ENCODE measurements at regions not wholly inside any gene's neighbourhood (a gene's known extent, or its start where the extent isn't known, plus 50 kb on each side); places are given as distances from the start of the nearest gene placed in this dataset.
A peak's percentile ranks its signal among the peaks of the same experiment; 100 is the strongest.

DNA sequence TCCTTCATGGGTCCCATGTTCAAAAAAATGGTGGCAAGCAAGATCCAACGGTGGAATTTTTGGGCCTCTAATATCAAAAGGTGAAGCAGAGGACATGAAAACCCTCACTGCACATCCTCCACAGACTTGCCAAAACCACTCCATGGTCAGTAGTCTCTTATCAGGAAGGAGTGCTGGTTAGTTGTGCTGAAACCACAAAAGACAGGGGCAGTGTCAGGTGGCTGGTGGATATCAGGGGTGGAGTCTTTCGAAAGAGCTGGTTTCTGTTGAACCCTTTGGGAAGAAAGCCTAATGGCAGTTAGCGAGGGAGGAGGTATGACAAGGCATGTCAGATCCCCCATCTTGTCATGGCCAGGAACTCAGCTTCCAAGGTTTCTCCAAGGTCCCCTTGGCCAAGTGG lies 395.9 kb upstream of the CAMK1G start:
- no peak overlapping the region for H3K27ac ChIP-seq (ENCODE audit: low read depth, low read length)
- H2BK5ac ChIP-seq (ENCODE audit: low read depth, low read length, poor library complexity), result no peak overlapping the region
- H3K9me3 ChIP-seq (ENCODE audit: insufficient read depth, low read depth, low read length), result peaks cover 7% of the 10 kb centered on the region
- no peaks in the 10 kb centered on the region for H3K27me3 ChIP-seq (ENCODE audit: insufficient read depth, low read length)
- H4K91ac ChIP-seq (ENCODE audit: low read depth, low read length), result no peak overlapping the region
- no peak overlapping the region for H4K8ac ChIP-seq (ENCODE audit: low read depth, low read length)
- H3K4ac ChIP-seq (ENCODE audit: low read depth, low read length), result no peak overlapping the region
- peaks cover 0 to 2% of the 10 kb centered on the region in 2 experiments for H3K4me1 ChIP-seq (ENCODE audit: control insufficient read depth in 1 of 2, insufficient read depth in 2 of 2, low read length in 2 of 2)
- H3K18ac ChIP-seq (ENCODE audit: low read length), result no peak overlapping the region
- H3K79me1 ChIP-seq (ENCODE audit: low read length), result no peaks in the 10 kb centered on the region
- H3K36me3 ChIP-seq (ENCODE audit: control insufficient read depth in 1 of 2, insufficient read depth in 2 of 2, low read length in 2 of 2), result peaks cover 0 to 2% of the 10 kb centered on the region in 2 experiments
- H3K4me2 ChIP-seq (ENCODE audit: low read length), result no peak overlapping the region
- H2BK12ac ChIP-seq (ENCODE audit: low read length), result no peak overlapping the region
- H3K14ac ChIP-seq (ENCODE audit: low read length), result no peak overlapping the region
- H3K23ac ChIP-seq (ENCODE audit: low read length), result no peak overlapping the region
- no peak overlapping the region for H2AK5ac ChIP-seq (ENCODE audit: low read length)
- H3K79me2 ChIP-seq (ENCODE audit: control insufficient read depth, insufficient read depth, low read length, poor library complexity), result no peaks in the 10 kb centered on the region
- no peak overlapping the region for H2BK120ac ChIP-seq (ENCODE audit: insufficient read depth, low read length, poor library complexity)
- no peak for DNase-seq
- no CpG with 5 or more reads among the region's 3 CpGs for WGBS (ENCODE audit: extremely low coverage, insufficient coverage, insufficient read length)
- no peak overlapping the region for H3K9ac ChIP-seq (ENCODE audit: low read length)
- no peak overlapping the region for H3K4me3 ChIP-seq (ENCODE audit: low read depth, low read length)
- no peak overlapping the region for H2AFZ ChIP-seq (ENCODE audit: insufficient read depth, low read length, poor library complexity)
- H4K12ac ChIP-seq (ENCODE audit: low read depth, low read length), result no peak overlapping the region

DNA sequence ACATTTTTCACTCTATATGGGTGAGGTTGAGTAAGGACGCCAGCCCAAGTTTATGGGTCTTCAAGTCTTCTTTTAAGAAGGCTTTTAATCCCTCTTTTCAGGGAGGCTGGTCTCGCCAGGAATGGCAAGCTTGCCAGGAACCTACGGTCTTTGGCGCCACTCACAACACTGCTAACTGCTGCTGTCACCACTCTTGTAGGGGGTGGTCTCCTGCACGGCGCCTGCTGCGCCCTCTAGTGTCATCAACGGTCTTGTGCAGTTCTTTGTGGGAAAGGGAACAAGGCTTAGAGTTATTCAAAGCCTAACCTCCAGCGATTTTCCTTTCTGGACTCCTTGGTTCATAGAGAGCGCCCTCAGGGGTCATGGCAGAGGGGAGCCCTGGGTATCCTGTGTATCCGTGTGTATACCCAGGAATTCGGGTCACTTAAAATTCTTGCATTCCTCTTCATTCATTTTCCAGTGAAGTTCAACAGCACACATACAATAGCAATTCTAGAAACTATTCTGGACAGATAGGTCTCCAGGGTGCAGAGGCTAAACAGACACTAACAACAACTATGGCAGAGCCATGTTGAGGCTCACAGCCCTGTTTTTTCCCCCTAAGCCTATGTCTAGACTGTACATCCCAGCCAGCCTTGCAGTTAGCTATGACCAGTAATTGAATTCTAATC lies 392.8 kb upstream of the CAMK1G start:
- Histone ChIP-seq H3K36me3 (ENCODE audit: control insufficient read depth in 1 of 2, insufficient read depth in 2 of 2, low read length in 2 of 2) (no peaks in the 10 kb centered on the region), H3K4me3 (ENCODE audit: low read depth, low read length) (no peak overlapping the region), H3K23ac (ENCODE audit: low read length) (no peak overlapping the region), H2BK5ac (ENCODE audit: low read depth, low read length, poor library complexity) (no peak overlapping the region), H2BK120ac (ENCODE audit: insufficient read depth, low read length, poor library complexity) (no peak overlapping the region), H3K4me2 (ENCODE audit: low read length) (no peak overlapping the region), H3K79me2 (ENCODE audit: control insufficient read depth, insufficient read depth, low read length, poor library complexity) (no peaks in the 10 kb centered on the region), H3K4me1 (ENCODE audit: control insufficient read depth in 1 of 2, insufficient read depth in 2 of 2, low read length in 2 of 2) (peaks cover 0 to 2% of the 10 kb centered on the region in 2 experiments), H3K9me3 (ENCODE audit: insufficient read depth, low read depth, low read length) (peaks cover 4% of the 10 kb centered on the region), H3K4ac (ENCODE audit: low read depth, low read length) (no peak overlapping the region), H3K27ac (ENCODE audit: low read depth, low read length) (peak overlapping the region; percentile 44), H3K79me1 (ENCODE audit: low read length) (no peaks in the 10 kb centered on the region), H4K12ac (ENCODE audit: low read depth, low read length) (no peak overlapping the region), H2BK12ac (ENCODE audit: low read length) (no peak overlapping the region), H3K14ac (ENCODE audit: low read length) (no peak overlapping the region), H4K91ac (ENCODE audit: low read depth, low read length) (no peak overlapping the region), H3K18ac (ENCODE audit: low read length) (no peak overlapping the region), H2AFZ (ENCODE audit: insufficient read depth, low read length, poor library complexity) (no peak overlapping the region), H4K8ac (ENCODE audit: low read depth, low read length) (no peak overlapping the region), H3K27me3 (ENCODE audit: insufficient read depth, low read length) (no peaks in the 10 kb centered on the region), H2AK5ac (ENCODE audit: low read length) (no peak overlapping the region), H3K9ac (ENCODE audit: low read length) (no peak overlapping the region)
- peak; percentile 50 to 72 for DNase-seq
- no CpG with 5 or more reads among the region's 12 CpGs for WGBS (ENCODE audit: extremely low coverage, insufficient coverage, insufficient read length)

DNA sequence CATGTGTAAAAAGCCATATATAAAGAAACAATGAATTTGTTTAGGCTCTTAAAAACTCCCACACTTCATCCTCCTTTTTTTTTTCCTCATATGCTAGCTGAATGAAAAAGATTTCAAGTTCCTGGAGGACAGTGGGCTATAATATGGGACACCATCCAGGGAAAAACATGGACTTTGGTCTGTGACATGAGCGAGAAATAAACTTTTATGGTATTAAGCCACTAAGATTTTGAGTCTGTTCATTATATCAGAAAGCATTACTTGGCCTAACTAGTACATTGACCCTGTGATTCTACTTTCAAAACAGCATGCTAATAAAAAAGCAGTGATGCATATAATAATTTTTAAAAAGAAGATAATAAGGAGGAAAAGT lies 392.3 kb upstream of the CAMK1G start:
- Histone ChIP-seq H2BK120ac (ENCODE audit: insufficient read depth, low read length, poor library complexity) (no peak overlapping the region), H3K23ac (ENCODE audit: low read length) (no peak overlapping the region), H3K79me1 (ENCODE audit: low read length) (no peaks in the 10 kb centered on the region), H3K9me3 (ENCODE audit: insufficient read depth, low read depth, low read length) (peaks cover 4% of the 10 kb centered on the region), H3K27ac (ENCODE audit: low read depth, low read length) (peak overlapping the region; percentile 44), H3K27me3 (ENCODE audit: insufficient read depth, low read length) (no peaks in the 10 kb centered on the region), H2AFZ (ENCODE audit: insufficient read depth, low read length, poor library complexity) (no peak overlapping the region), H3K14ac (ENCODE audit: low read length) (no peak overlapping the region), H3K18ac (ENCODE audit: low read length) (no peak overlapping the region), H4K8ac (ENCODE audit: low read depth, low read length) (no peak overlapping the region), H2BK5ac (ENCODE audit: low read depth, low read length, poor library complexity) (no peak overlapping the region), H3K36me3 (ENCODE audit: control insufficient read depth in 1 of 2, insufficient read depth in 2 of 2, low read length in 2 of 2) (no peaks in the 10 kb centered on the region), H2AK5ac (ENCODE audit: low read length) (no peak overlapping the region), H3K4me1 (ENCODE audit: control insufficient read depth in 1 of 2, insufficient read depth in 2 of 2, low read length in 2 of 2) (peaks cover 0 to 2% of the 10 kb centered on the region in 2 experiments), H3K4ac (ENCODE audit: low read depth, low read length) (no peak overlapping the region), H4K91ac (ENCODE audit: low read depth, low read length) (no peak overlapping the region), H3K79me2 (ENCODE audit: control insufficient read depth, insufficient read depth, low read length, poor library complexity) (no peaks in the 10 kb centered on the region), H3K9ac (ENCODE audit: low read length) (no peak overlapping the region), H3K4me2 (ENCODE audit: low read length) (no peak overlapping the region), H3K4me3 (ENCODE audit: low read depth, low read length) (no peak overlapping the region), H4K12ac (ENCODE audit: low read depth, low read length) (no peak overlapping the region), H2BK12ac (ENCODE audit: low read length) (no peak overlapping the region)
- no peak for DNase-seq
- WGBS (ENCODE audit: extremely low coverage, insufficient coverage, insufficient read length), result no CpG with 5 or more reads among the region's 1 CpG

DNA sequence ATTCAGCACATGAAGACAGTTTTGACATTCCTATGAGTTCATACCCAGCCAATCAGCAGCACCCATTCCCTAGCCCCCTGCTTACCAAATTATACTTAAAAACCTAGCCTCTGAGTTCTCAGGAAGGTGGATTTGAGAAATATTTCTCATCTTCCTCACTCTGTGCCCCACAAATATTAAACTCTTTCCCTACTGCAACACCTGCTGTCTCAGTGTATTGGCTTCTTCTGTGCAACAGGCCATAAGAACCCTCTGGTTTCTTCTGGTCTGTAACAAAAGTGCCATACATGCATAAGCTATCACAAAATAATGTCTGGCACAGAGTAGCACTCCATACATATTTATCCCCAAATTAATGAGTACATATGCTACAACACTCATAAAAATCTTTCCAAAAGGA lies 387.4 kb upstream of the CAMK1G start:
- Histone ChIP-seq H3K9me3 (ENCODE audit: insufficient read depth, low read depth, low read length) (peaks cover 4% of the 10 kb centered on the region), H2AK5ac (ENCODE audit: low read length) (no peak overlapping the region), H3K27ac (ENCODE audit: low read depth, low read length) (no peak overlapping the region), H3K27me3 (ENCODE audit: insufficient read depth, low read length) (no peaks in the 10 kb centered on the region), H3K9ac (ENCODE audit: low read length) (no peak overlapping the region), H3K23ac (ENCODE audit: low read length) (no peak overlapping the region), H2AFZ (ENCODE audit: insufficient read depth, low read length, poor library complexity) (no peak overlapping the region), H3K79me1 (ENCODE audit: low read length) (no peaks in the 10 kb centered on the region), H3K4me1 (ENCODE audit: control insufficient read depth in 1 of 2, insufficient read depth in 2 of 2, low read length in 2 of 2) (peaks cover 0 to 3% of the 10 kb centered on the region in 2 experiments), H4K8ac (ENCODE audit: low read depth, low read length) (no peak overlapping the region), H3K4me2 (ENCODE audit: low read length) (no peak overlapping the region), H4K91ac (ENCODE audit: low read depth, low read length) (no peak overlapping the region), H3K14ac (ENCODE audit: low read length) (no peak overlapping the region), H3K18ac (ENCODE audit: low read length) (no peak overlapping the region), H2BK5ac (ENCODE audit: low read depth, low read length, poor library complexity) (no peak overlapping the region), H2BK12ac (ENCODE audit: low read length) (no peak overlapping the region), H3K79me2 (ENCODE audit: control insufficient read depth, insufficient read depth, low read length, poor library complexity) (no peaks in the 10 kb centered on the region), H2BK120ac (ENCODE audit: insufficient read depth, low read length, poor library complexity) (no peak overlapping the region), H3K36me3 (ENCODE audit: control insufficient read depth in 1 of 2, insufficient read depth in 2 of 2, low read length in 2 of 2) (no peaks in the 10 kb centered on the region), H4K12ac (ENCODE audit: low read depth, low read length) (no peak overlapping the region), H3K4me3 (ENCODE audit: low read depth, low read length) (no peak overlapping the region), H3K4ac (ENCODE audit: low read depth, low read length) (no peak overlapping the region)
- no peak for DNase-seq
